ENCODE measurements at regions not wholly inside any gene's neighbourhood (a gene's known extent, or its start where the extent isn't known, plus 50 kb on each side); places are given as distances from the start of the nearest gene placed in this dataset.

DNA sequence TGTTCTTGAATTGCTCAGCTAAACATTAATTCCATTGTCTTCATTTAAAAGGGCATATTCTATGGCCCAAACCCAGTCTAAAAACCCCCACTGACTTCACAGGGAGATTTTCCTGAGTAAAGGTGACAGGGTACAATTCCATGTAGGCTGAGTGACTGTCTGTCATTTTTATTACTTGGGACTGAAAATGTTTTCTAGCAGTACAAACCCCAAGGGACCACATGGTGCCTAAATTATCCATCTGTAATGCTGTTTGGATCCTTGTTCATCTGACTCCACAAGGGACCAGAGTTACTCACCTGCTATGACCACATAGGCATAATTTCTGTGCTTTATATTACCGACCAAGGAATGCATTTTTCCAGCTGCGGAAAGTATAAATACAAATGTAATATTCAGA is 349.1 kb downstream of the ZNF608 start:
- no peaks in the 10 kb centered on the region for H3K36me3 ChIP-seq
- no peak overlapping the region for H3K4me3 ChIP-seq
- no peaks in the 10 kb centered on the region for H3K9me3 ChIP-seq
- H3K27me3 ChIP-seq = no peaks in the 10 kb centered on the region
- H3K4me1 ChIP-seq = peaks cover 0 to under 1% (median 0%) of the 10 kb centered on the region in 4 donors
- DNase-seq = no peak
- H3K27ac ChIP-seq = no peak overlapping the region
- TF ChIP-seq, protein P1, sequence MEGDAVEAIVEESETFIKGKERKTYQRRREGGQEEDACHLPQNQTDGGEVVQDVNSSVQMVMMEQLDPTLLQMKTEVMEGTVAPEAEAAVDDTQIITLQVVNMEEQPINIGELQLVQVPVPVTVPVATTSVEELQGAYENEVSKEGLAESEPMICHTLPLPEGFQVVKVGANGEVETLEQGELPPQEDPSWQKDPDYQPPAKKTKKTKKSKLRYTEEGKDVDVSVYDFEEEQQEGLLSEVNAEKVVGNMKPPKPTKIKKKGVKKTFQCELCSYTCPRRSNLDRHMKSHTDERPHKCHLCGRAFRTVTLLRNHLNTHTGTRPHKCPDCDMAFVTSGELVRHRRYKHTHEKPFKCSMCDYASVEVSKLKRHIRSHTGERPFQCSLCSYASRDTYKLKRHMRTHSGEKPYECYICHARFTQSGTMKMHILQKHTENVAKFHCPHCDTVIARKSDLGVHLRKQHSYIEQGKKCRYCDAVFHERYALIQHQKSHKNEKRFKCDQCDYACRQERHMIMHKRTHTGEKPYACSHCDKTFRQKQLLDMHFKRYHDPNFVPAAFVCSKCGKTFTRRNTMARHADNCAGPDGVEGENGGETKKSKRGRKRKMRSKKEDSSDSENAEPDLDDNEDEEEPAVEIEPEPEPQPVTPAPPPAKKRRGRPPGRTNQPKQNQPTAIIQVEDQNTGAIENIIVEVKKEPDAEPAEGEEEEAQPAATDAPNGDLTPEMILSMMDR (IDR thresholded peaks at IDR 0.05) = no peak
- TF ChIP-seq POLR2A (IDR thresholded peaks at IDR 0.05) = no peak

DNA sequence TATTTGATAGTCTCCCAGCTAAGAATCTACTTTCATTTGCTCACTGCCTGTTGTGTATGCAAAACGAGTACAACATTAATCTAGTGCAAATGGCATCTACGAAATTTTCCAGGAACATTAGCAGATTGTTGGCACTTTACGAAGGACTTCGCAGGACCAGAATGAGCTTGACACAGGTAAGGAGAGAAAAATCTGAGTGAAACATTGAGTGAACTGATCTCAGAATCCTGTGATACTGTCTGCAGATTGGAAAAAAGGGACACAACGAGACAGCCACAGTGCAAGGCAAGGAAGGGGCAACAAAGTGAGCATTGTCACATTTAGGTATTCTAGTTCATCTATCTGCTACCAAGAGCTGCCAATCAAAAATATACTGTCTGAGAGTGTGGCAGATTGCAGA is 350.5 kb downstream of the ZNF608 start:
- H3K4me1 ChIP-seq = no peaks in the 10 kb centered on the region
- no peak for DNase-seq
- H3K27ac ChIP-seq = no peak overlapping the region
- H3K4me3 ChIP-seq = no peak overlapping the region
- H3K27me3 ChIP-seq = no peaks in the 10 kb centered on the region
- TF ChIP-seq, protein P1 (IDR thresholded peaks at IDR 0.05) = no peak
- TF ChIP-seq POLR2A (IDR thresholded peaks at IDR 0.05) = no peak
- no peaks in the 10 kb centered on the region for H3K36me3 ChIP-seq
- no peaks in the 10 kb centered on the region for H3K9me3 ChIP-seq

DNA sequence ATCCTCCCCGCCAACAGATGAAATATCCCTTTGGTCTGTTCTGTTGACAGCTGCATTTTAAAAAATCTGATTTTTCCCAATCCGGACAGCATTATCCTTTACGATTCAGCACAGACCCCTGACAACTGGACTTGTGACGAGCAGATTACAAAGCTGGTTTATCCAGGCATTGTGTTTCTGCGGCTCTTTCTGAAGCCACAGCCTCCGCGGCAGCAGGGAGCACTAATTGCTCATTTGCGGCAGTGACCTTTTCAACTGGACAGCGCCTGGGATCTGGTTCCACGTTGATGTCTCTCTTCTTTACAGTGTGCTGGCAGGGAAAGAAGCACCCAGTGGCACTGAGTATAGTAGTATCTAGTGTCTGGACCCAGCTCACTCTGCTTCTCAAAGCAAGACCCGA is 351.2 kb downstream of the ZNF608 start:
- no peak overlapping the region for H3K4me3 ChIP-seq

DNA sequence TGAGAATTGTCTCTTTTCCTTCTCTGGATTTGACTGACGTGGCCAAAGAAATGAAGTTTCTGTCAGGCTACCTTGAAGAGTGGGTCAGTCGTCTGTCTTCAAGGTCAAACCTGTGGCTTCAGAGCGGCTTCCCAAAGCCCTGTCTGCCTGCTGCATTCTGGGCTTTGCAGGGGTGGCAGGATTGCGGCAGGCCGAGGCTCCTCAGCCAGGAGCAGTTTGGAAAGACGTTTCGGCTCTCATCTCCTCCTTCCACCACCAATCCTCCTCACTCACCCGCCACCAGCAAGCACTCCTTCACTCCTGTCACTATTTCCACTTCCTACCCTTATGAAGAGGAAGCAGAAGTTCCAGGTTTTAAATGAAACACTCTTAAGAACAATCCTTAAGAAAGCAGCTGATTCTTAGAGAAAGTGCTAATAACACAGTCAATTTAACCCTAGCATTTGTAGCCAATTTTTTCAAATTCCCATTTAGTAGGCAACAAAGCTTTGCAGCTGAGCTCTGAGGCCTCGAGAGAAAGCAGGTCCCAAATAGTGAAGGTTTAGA is 351.7 kb downstream of the ZNF608 start:
- no peak overlapping the region for H3K4me3 ChIP-seq
- no peaks in the 10 kb centered on the region for H3K4me1 ChIP-seq
- no peak for TF ChIP-seq POLR2A (IDR thresholded peaks at IDR 0.05)
- TF ChIP-seq, protein P1 (IDR thresholded peaks at IDR 0.05) = no peak
- H3K36me3 ChIP-seq = no peaks in the 10 kb centered on the region
- DNase-seq = no peak
- no peaks in the 10 kb centered on the region for H3K27me3 ChIP-seq
- no peak overlapping the region for H3K27ac ChIP-seq
- peaks cover 0 to 5% (median 0%) of the 10 kb centered on the region in 4 donors for H3K9me3 ChIP-seq

More for the DNA sequence above, 351.2 kb downstream of the ZNF608 start:
- H3K4me1 ChIP-seq = no peaks in the 10 kb centered on the region
- no peak overlapping the region for H3K27ac ChIP-seq
- no peak for DNase-seq
- no peaks in the 10 kb centered on the region for H3K27me3 ChIP-seq
- H3K36me3 ChIP-seq = no peaks in the 10 kb centered on the region
- TF ChIP-seq POLR2A (IDR thresholded peaks at IDR 0.05) = no peak
- TF ChIP-seq, protein P1 (IDR thresholded peaks at IDR 0.05) = no peak
- peaks cover 0 to 4% (median 0%) of the 10 kb centered on the region in 4 donors for H3K9me3 ChIP-seq

DNA sequence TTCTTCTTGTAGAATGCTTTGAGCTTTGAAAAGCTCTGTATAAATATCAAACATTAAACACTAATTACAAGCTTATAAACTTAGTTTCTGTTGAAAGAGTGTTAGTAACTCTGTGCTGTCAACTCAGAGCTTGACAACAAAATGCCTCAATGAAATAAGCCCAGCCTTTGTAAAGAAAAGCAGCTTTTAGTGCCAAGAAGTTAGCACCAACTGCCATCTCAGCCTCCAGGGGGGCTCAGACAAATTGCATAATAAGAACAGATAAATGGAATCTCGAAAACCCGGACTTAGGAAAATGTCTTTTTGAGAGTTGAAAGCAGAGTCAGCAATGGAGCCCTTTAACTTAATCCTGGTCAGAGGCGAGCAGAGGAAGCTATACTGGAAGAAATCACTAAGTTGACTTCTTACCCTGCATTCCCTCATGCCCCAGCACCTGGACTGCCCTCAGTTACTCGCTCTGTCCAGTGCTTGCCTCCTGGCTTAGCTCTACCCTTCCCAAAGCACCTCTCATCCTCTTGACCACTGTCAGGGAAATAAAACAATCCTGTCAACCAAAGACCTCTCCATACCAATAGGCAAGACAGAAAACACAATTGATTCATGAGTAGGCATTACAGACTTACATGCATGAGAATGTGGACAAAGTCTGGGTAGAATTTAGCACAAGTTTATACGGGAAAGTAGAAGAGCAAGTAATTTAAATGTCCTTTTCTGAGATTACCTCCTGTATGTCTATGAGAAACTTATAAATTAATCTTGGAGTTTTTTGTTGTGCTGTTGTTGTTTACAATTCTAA is 352.7 kb downstream of the ZNF608 start:
- peaks cover 0 to 5% (median 0%) of the 10 kb centered on the region in 4 donors for H3K9me3 ChIP-seq
- H3K4me3 ChIP-seq = no peak overlapping the region
- no peaks in the 10 kb centered on the region for H3K4me1 ChIP-seq
- TF ChIP-seq, protein P1 (IDR thresholded peaks at IDR 0.05) = no peak
- TF ChIP-seq POLR2A (IDR thresholded peaks at IDR 0.05) = no peak
- H3K27me3 ChIP-seq = no peaks in the 10 kb centered on the region
- no peak for DNase-seq
- no peaks in the 10 kb centered on the region for H3K36me3 ChIP-seq
- no peak overlapping the region for H3K27ac ChIP-seq
